ENCODE measurements at regions not wholly inside any gene's neighbourhood (a gene's known extent, or its start where the extent isn't known, plus 50 kb on each side); places are given as distances from the start of the nearest gene placed in this dataset.

GRCh38 chr11:13850231-13851005 is 112.1 kb upstream of the SPON1 start:
- no peak for TF ChIP-seq POLR2AphosphoS5 (IDR thresholded peaks at IDR 0.05)
- TF ChIP-seq, protein P1, sequence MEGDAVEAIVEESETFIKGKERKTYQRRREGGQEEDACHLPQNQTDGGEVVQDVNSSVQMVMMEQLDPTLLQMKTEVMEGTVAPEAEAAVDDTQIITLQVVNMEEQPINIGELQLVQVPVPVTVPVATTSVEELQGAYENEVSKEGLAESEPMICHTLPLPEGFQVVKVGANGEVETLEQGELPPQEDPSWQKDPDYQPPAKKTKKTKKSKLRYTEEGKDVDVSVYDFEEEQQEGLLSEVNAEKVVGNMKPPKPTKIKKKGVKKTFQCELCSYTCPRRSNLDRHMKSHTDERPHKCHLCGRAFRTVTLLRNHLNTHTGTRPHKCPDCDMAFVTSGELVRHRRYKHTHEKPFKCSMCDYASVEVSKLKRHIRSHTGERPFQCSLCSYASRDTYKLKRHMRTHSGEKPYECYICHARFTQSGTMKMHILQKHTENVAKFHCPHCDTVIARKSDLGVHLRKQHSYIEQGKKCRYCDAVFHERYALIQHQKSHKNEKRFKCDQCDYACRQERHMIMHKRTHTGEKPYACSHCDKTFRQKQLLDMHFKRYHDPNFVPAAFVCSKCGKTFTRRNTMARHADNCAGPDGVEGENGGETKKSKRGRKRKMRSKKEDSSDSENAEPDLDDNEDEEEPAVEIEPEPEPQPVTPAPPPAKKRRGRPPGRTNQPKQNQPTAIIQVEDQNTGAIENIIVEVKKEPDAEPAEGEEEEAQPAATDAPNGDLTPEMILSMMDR (IDR thresholded peaks at IDR 0.05): no peak
- no peak for TF ChIP-seq POLR2A (IDR thresholded peaks at IDR 0.05)

Measured in prostate gland (tissue), 2 donors.